ENCODE measurements at regions not wholly inside any gene's neighbourhood (a gene's known extent, or its start where the extent isn't known, plus 50 kb on each side); places are given as distances from the start of the nearest gene placed in this dataset.
"Not testable (repeated sequence)": the region's sequence is repeated elsewhere in the genome, so short reads cannot be mapped to it uniquely, and the experiment has no call there.

DNA sequence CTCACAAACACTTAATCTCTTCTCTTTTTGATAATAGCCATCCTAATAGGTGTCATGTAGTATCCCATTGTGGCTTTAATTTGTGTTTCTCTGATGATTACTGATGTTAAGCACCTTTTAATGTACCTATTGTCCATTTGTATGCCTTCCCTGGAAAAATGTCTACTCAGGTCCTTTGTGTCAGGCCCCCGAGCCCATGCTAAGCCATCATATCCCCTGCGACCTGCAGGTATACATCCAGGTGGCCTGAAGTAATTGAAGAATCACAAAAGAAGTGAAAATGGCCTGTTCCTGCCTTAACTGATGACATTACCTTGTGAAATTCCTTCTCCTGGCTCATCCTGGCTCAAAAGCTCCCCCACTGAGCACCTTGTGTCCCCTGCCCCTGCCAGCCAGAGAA, 269.4 kb downstream of the NUF2 start:
- H3K4me3 ChIP-seq; H2AFZ ChIP-seq (ENCODE audit: low read depth, low read length); H3K36me3 ChIP-seq (ENCODE audit: control insufficient read depth, insufficient read depth, low read length); POLR2A ChIA-PET; FAIRE-seq; H3K27me3 ChIP-seq (ENCODE audit: control insufficient read depth in 2 of 2, insufficient read depth in 2 of 2, low read length in 2 of 2); H4K20me1 ChIP-seq (replicated peaks; ENCODE audit: control insufficient read depth, insufficient read depth, low read length); H3K27ac ChIP-seq (ENCODE audit: extremely low read depth, low read depth, low read length); H3K9ac ChIP-seq (ENCODE audit: insufficient read depth in 1 of 2, low read depth in 2 of 2, low read length in 2 of 2); in situ Hi-C loops (cut with MboI); BruUV-seq (replicated peaks); H3K9me1 ChIP-seq (ENCODE audit: control insufficient read depth, insufficient read depth, low read length); ATAC-seq; H3K79me2 ChIP-seq (ENCODE audit: control insufficient read depth, insufficient read depth, low read length); intact Hi-C loops (cut with micrococcal nuclease); DNase-seq (ENCODE audit: extremely low read depth in 1 of 4, low spot score in 3 of 4); H3K4me2 ChIP-seq (ENCODE audit: insufficient read depth, low read length); H3K4me1 ChIP-seq (replicated peaks in 1 of 2; ENCODE audit: control insufficient read depth in 2 of 2, insufficient read depth in 2 of 2, low read length in 2 of 2); H3K9me3 ChIP-seq (replicated peaks; ENCODE audit: control insufficient read depth, insufficient read depth, low read depth, low read length); CTCF ChIA-PET (ENCODE audit: low intra/inter-chr PET ratio): not testable (repeated sequence)
- 0% methylated on average over 2 of the region's 2 CpGs for WGBS (ENCODE audit: insufficient coverage, low coverage, missing lambda C conversion rate)

DNA sequence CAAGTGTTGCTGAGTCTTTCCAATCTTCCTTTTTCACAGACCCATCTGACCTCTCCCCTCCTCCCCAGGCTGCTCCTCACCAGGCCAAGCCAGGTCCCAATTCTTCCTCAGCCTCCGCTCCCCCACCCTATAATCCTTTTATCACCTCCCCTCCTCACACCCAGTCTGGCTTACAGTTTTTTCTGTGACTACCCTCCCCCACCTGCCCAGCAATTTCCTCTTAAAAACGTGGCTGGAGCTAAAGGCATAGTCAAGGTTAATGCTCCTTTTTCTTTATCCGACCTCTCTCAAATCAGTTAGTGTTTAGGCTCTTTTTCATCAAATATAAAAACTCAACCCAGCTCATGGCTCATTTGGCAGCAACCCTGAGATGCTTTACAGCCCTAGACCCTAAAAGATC, 270.9 kb downstream of the NUF2 start:
- H4K20me1 ChIP-seq (replicated peaks; ENCODE audit: control insufficient read depth, insufficient read depth, low read length); intact Hi-C loops (cut with micrococcal nuclease); H3K36me3 ChIP-seq (ENCODE audit: control insufficient read depth, insufficient read depth, low read length); BruUV-seq (replicated peaks); H3K4me2 ChIP-seq (ENCODE audit: insufficient read depth, low read length); POLR2A ChIA-PET; H2AFZ ChIP-seq (ENCODE audit: low read depth, low read length); H3K4me1 ChIP-seq (replicated peaks in 1 of 2; ENCODE audit: control insufficient read depth in 2 of 2, insufficient read depth in 2 of 2, low read length in 2 of 2); H3K27ac ChIP-seq (ENCODE audit: extremely low read depth, low read depth, low read length); H3K9me3 ChIP-seq (replicated peaks; ENCODE audit: control insufficient read depth, insufficient read depth, low read depth, low read length); H3K9me1 ChIP-seq (ENCODE audit: control insufficient read depth, insufficient read depth, low read length); CTCF ChIA-PET (ENCODE audit: low intra/inter-chr PET ratio); DNase-seq (ENCODE audit: extremely low read depth in 1 of 4, low spot score in 3 of 4); ATAC-seq; H3K27me3 ChIP-seq (ENCODE audit: control insufficient read depth in 2 of 2, insufficient read depth in 2 of 2, low read length in 2 of 2); H3K9ac ChIP-seq (ENCODE audit: insufficient read depth in 1 of 2, low read depth in 2 of 2, low read length in 2 of 2); FAIRE-seq; H3K4me3 ChIP-seq; H3K79me2 ChIP-seq (ENCODE audit: control insufficient read depth, insufficient read depth, low read length); in situ Hi-C loops (cut with MboI): not testable (repeated sequence)
- WGBS (ENCODE audit: insufficient coverage, low coverage, missing lambda C conversion rate): 0% methylated on average over 2 of the region's 3 CpGs

DNA sequence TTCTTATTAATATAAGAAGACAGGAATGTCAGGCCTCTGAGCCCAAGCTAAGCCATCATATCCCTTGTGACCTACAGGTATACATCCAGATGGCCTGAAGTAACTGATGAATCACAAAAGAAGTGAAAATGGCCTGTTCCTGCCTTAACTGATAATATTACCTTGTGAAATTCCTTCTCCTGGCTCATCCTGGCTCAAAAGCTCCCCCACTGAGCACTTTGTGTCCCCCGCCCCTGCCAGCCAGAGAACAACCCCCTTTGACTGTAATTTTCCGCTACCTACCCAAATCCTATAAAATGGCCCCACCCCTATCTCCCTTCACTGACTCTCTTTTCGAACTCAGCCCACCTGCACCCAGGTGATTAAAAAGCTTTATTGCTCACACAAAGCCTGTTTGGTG, 274.4 kb downstream of the NUF2 start:
- H3K9ac ChIP-seq (ENCODE audit: insufficient read depth in 1 of 2, low read depth in 2 of 2, low read length in 2 of 2); H3K4me1 ChIP-seq (replicated peaks in 1 of 2; ENCODE audit: control insufficient read depth in 2 of 2, insufficient read depth in 2 of 2, low read length in 2 of 2); H3K9me3 ChIP-seq (replicated peaks; ENCODE audit: control insufficient read depth, insufficient read depth, low read depth, low read length); DNase-seq (ENCODE audit: extremely low read depth in 1 of 4, low spot score in 3 of 4); H3K36me3 ChIP-seq (ENCODE audit: control insufficient read depth, insufficient read depth, low read length); H3K4me2 ChIP-seq (ENCODE audit: insufficient read depth, low read length); H3K79me2 ChIP-seq (ENCODE audit: control insufficient read depth, insufficient read depth, low read length); ATAC-seq; H3K4me3 ChIP-seq; H3K27ac ChIP-seq (ENCODE audit: extremely low read depth, low read depth, low read length); in situ Hi-C loops (cut with MboI); H3K9me1 ChIP-seq (ENCODE audit: control insufficient read depth, insufficient read depth, low read length); POLR2A ChIA-PET; H2AFZ ChIP-seq (ENCODE audit: low read depth, low read length); H4K20me1 ChIP-seq (replicated peaks; ENCODE audit: control insufficient read depth, insufficient read depth, low read length); BruUV-seq (replicated peaks); H3K27me3 ChIP-seq (ENCODE audit: control insufficient read depth in 2 of 2, insufficient read depth in 2 of 2, low read length in 2 of 2); CTCF ChIA-PET (ENCODE audit: low intra/inter-chr PET ratio); intact Hi-C loops (cut with micrococcal nuclease); FAIRE-seq: not testable (repeated sequence)
- 7% methylated on average over 3 of the region's 3 CpGs for WGBS (ENCODE audit: insufficient coverage, low coverage, missing lambda C conversion rate)

All from K562 (cell line).